ENCODE measurements at regions not wholly inside any gene's neighbourhood (a gene's known extent, or its start where the extent isn't known, plus 50 kb on each side); places are given as distances from the start of the nearest gene placed in this dataset.
"Not testable (repeated sequence)": the region's sequence is repeated elsewhere in the genome, so short reads cannot be mapped to it uniquely, and the experiment has no call there.

DNA sequence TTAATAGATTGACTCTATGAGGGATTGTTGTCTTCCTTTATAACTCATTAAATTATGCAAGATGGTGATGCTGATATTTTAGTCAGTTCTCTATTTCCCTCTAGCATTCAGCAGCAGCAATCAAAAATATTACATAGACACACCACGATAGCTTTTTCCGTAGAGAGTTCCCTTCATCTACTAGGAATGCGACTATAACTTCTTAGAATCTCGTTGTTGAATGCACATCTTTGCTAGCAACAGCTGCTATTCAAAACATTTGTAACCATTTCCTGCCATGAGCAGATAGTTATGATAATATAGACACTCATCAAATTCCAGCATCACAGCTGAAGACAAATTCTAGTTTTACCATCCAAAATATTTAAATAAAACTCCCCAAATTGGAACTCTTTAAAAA lies 147.4 kb upstream of the FGF13 start:
- no peak overlapping the region for H3K27ac ChIP-seq
- TF ChIP-seq CTCF (conservative IDR thresholded peaks at IDR 0.05) = no peak

GRCh38 chrX:138858438-138858837 lies 146.9 kb upstream of the FGF13 start:
- H3K27ac ChIP-seq = no peak overlapping the region
- TF ChIP-seq CTCF (conservative IDR thresholded peaks at IDR 0.05) = no peak

- no peak overlapping the region for H3K27ac ChIP-seq
- TF ChIP-seq CTCF (conservative IDR thresholded peaks at IDR 0.05) = no peak
Measured at GRCh38 chrX:138856881-138857604, 145.5 kb upstream of the FGF13 start.

DNA sequence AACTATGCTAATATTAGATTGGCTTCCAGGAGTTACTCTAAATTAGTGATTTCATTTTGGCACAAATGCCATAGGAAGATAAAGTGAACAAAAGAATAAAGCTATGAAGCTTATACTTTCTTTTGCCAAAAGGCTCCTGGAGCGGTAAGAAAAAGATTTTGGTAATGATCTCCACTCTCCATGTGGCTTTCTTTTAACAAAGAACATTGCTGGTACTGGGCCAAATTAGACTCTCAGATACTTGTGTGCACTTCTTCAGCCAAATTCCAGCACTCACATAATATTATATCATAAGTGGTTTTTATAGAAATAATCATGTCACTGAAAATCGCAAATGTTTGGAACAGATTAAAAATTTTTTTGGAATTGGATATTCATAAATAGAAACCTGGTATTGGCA lies 142.4 kb upstream of the FGF13 start:
- no peak overlapping the region for H3K27ac ChIP-seq
- no peak for TF ChIP-seq CTCF (conservative IDR thresholded peaks at IDR 0.05)

DNA sequence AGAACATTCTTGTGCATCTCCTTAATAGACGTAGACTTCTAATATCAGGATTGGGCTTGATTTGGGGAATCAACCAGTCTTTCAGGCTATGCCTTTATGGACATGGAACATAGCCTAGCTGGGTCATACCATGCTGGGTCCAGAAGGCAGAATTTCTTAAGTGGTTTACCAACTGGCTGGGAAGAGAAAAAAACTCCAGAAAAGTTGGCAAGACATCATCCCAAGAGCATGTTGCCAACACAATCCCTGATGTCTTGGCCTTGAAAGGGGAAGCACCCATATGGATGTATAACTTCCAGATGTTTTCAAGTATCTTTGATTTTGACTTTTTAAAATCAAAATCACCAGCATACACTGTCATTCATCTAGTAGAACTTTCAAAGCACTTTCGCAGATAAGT lies 138.0 kb upstream of the FGF13 start:
- H3K27ac ChIP-seq = no peak overlapping the region
- TF ChIP-seq CTCF (conservative IDR thresholded peaks at IDR 0.05) = no peak

GRCh38 chrX:138847930-138848329 lies 136.4 kb upstream of the FGF13 start:
- TF ChIP-seq CTCF (conservative IDR thresholded peaks at IDR 0.05) = peak; percentile 49
- H3K27ac ChIP-seq = no peak overlapping the region

- H3K27ac ChIP-seq = no peak overlapping the region
- no peak for TF ChIP-seq CTCF (conservative IDR thresholded peaks at IDR 0.05)
Measured at GRCh38 chrX:138845786-138846185, 134.3 kb upstream of the FGF13 start.

- not testable (repeated sequence) for H3K27ac ChIP-seq
Measured at GRCh38 chrX:138807400-138807799, 95.9 kb upstream of the FGF13 start.

All from VCaP (cell line).